H7 (cell line): ENCODE measurements at regions not wholly inside any gene's neighbourhood (a gene's known extent, or its start where the extent isn't known, plus 50 kb on each side); places are given as distances from the start of the nearest gene placed in this dataset.

Experiments
- DNase-seq: peaks from one replicate; pipeline ENCODE4 v3.0.0; 2012
- H3K27me3 ChIP-seq: 2 replicates; pipeline ENCODE4 v1.6.0; 2011; ENCODE audit warnings: mild to moderate bottlenecking, low read length; ENCODE audit not compliant: control insufficient read depth, insufficient read depth
- H3K36me3 ChIP-seq: replicated peaks from 2 replicates; pipeline ENCODE4 v1.5.1; 2011; ENCODE audit warnings: low read length; ENCODE audit not compliant: control insufficient read depth, insufficient read depth
- H3K4me3 ChIP-seq: 2 replicates; pipeline ENCODE4 v1.5.1; 2011; ENCODE audit warnings: low read depth, mild to moderate bottlenecking, control low read depth, low read length, moderate library complexity; ENCODE audit not compliant: insufficient read depth

DNA sequence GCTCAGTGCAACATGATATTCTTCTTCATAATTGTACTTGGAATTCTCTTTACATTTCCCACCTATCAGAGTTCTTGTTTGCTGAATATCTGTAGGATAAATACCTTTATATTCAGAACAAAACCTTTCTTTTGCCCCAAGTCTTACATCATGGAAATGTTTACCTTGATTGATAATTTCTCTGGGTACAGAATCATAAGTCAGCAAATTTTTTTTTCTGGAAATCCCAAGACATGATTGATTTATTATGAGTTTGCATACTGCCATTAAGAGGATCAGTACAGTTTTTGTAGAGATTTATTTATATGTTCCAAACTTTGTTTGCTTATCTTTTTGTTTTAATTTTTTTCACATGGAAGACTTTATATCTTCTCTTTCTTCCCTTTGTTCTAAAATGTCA lies 699.8 kb upstream of the KIF2B start:
- no peaks in the 10 kb centered on the region for H3K36me3 ChIP-seq
- DNase-seq: no peak
- no peak overlapping the region for H3K4me3 ChIP-seq
- H3K27me3 ChIP-seq: no peaks in the 10 kb centered on the region

DNA sequence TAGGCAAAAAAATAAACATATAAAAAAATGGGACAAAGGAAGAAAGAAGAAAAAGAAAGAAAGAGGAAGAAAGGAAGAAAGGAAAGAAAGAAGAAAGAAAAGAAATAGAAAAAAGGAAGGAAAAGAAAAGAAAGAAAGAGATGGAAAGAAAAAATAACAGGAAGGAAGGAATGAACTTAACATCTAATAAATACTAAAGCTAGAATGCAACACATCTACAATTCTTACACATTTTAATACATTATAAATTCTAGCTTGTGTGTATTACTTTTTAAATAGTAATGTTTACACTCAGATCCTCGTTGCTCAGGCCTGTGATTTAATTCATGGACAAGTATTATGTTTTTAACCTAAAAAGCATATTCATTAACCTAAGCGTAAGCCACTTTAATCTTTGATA lies 703.0 kb upstream of the KIF2B start:
- Histone ChIP-seq H3K4me3 (no peak overlapping the region), H3K27me3 (no peaks in the 10 kb centered on the region), H3K36me3 (no peaks in the 10 kb centered on the region)
- no peak for DNase-seq

DNA sequence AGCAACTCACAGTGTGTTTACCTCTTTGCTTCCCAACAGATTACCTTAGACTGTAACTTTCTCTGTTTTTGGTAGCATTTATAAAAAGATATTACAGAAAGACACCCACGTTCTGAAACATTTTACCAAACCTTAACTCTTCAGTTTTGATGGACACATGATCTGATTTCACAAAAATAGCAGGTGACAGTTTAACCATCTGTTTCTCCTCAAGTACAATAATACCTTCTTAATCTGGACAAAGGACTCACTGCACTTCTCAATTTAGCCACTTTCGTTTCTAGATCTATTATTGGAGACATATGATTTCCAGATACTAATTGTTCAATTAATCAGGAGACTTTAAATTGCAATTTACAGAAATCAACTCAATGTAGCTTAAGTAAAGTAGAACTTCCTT lies 703.8 kb upstream of the KIF2B start:
- Histone ChIP-seq H3K27me3 (no peaks in the 10 kb centered on the region), H3K4me3 (no peak overlapping the region), H3K36me3 (no peaks in the 10 kb centered on the region)
- DNase-seq: no peak

DNA sequence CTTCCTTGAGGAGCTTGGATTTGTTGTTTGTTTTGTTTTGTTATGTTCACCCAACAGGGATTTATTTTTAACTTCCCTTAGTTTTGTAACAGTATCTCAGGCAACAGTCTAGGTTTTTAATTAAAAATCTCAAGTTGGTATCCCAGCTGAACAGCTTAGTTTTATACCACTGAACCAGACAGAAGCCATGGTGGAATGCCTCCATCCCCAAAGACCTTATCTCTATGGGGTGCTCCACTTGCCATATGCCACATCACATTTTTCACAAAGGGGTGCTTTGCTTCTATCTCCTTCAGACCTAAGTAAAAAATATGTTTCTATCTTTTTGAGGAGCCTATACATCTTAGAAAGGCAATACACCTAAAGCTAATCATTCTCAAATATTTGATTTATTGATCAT lies 715.8 kb upstream of the KIF2B start:
- H3K27me3 ChIP-seq: no peaks in the 10 kb centered on the region
- H3K4me3 ChIP-seq: no peak overlapping the region
- no peaks in the 10 kb centered on the region for H3K36me3 ChIP-seq
- no peak for DNase-seq

DNA sequence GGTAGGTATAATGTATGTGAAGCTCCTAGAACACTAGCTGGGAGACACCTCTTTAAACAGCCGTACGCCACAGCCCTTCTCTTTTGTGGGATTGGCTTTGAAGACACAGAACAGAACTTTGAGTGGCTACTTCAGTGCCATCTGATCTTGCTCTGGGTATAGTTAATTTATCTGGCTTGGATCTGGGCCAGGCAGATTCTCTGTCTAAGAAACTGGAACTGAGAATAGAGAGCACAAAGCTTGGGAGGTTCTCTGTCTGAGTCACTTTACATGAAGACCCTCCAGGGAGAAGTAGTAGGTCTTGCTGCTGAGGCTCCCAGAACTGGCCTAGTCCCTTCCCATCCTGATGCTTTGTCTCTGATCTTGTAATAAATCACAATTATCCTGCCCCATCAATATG lies 721.0 kb upstream of the KIF2B start:
- no peak overlapping the region for H3K4me3 ChIP-seq
- DNase-seq: no peak
- H3K27me3 ChIP-seq: no peaks in the 10 kb centered on the region
- H3K36me3 ChIP-seq: no peaks in the 10 kb centered on the region

DNA sequence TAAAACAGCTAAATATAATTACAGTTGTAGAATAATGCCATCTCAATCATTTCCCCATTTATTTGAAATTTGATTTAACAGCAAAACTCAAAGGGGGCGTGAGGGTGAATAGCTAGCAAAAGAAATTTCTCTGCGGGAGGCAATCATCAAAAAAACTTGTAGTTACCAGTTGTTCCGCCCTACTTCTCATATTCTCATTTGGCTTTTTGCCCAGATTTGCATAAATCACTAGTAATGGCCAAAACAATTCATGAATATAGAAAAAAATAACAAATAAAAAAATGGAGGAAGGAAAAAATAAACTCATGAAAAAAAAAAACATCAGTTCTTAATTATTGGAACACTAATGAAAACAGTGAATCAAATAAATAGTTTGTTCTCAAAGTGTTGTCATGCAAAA lies 722.6 kb upstream of the KIF2B start:
- no peak for DNase-seq
- H3K4me3 ChIP-seq: no peak overlapping the region
- H3K36me3 ChIP-seq: no peaks in the 10 kb centered on the region
- no peaks in the 10 kb centered on the region for H3K27me3 ChIP-seq

DNA sequence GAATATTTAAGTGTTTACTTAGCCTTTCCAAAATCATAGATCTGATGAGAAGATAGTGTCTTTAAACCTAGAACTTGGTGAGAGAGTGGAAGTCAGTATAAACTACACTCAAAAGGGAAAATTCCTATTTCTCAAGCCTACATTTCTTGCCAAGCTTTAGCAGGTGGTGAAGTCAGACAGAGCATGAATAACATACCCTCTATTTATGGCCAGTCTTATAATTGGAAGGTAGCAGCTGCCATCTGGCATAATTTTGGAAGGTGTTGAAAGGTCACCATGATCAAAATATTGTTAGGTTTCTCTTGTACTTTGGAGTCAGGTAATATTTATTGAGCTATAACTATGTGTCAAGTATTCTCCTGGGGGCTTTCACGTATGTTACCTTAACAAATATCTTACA lies 729.3 kb upstream of the KIF2B start:
- no peak for DNase-seq

DNA sequence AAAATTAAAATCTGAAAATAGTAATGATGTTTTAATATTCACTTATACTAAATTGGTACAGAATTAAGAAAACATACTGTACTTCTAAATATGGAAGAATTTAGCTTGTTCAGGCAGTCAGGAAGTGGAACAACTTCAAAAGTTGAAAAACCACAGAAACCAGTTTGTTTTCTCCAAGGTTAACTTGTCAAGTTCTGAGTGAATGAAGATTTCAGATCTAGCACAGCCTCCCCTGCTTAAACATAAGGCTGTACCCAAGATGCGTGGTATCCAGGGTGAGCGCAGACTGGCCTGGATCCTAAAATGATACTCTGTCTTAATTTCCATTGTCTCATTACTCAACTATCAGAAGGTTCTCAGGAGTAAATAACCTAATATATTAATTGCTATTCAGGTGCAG lies 730.7 kb upstream of the KIF2B start:
- Histone ChIP-seq H3K36me3 (no peaks in the 10 kb centered on the region), H3K27me3 (no peaks in the 10 kb centered on the region), H3K4me3 (no peak overlapping the region)
- no peak for DNase-seq

More for the DNA sequence above, 729.3 kb upstream of the KIF2B start:
- Histone ChIP-seq H3K27me3 (no peaks in the 10 kb centered on the region), H3K4me3 (no peak overlapping the region), H3K36me3 (no peaks in the 10 kb centered on the region)

DNA sequence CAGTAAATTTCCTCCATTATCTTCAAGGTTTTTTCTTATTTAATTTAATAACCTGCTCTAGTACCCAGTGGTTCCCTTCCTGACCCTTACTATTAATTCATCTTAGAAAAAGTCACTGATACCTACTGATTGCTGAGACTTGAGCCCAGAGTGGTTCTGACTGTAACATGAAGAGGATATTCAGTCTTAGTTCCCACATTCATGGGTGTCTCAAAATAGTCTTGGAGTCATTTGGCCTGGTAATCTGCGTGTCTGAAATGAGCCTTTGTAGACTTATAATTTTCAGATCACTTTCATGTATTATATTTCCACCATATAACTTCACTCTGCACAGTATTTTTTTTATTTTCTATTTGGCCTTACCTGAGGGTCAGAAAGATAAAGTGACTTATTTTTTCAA lies 732.0 kb upstream of the KIF2B start:
- Histone ChIP-seq H3K27me3 (no peaks in the 10 kb centered on the region), H3K4me3 (no peak overlapping the region), H3K36me3 (no peaks in the 10 kb centered on the region)
- no peak for DNase-seq

DNA sequence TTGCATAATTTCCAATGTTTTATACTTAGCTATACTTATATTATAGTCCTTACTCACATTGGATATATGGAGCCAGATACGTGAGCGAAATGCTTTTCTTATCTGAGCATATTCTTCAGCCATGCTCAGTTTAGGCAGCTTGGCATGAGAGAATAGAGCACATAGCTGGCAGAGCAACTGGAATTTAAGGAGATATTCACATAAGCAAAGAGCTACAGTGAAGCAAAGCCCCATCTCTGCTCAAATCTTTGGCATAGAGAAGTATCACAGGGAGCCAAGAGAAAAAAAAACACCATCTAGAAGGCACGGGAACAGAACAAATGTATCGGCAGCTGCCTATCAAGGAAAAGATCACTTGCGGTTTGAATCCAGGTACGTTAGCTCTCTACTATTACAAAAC lies 734.2 kb upstream of the KIF2B start:
- no peak for DNase-seq
- Histone ChIP-seq H3K36me3 (no peaks in the 10 kb centered on the region), H3K4me3 (no peak overlapping the region), H3K27me3 (no peaks in the 10 kb centered on the region)

DNA sequence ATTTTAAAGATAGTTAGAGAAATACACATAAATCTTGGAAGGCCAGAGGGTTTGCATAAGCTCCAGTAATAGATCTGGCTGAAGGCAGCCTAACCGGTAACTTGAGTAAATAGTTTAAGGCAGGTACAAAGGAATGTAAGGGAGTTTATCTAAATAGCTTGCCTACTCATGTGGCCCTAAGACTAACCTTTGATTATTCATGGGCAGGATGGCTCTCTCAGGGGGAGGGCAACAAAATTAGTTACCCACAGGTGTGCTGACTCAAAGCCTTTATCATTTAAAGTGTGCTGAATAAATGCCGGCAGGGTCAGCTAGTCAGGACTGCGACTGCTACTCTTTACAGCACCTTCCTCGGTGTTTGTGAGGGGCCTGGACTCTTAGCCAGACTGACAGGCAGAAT lies 761.3 kb upstream of the KIF2B start:
- Histone ChIP-seq H3K4me3 (no peak overlapping the region), H3K36me3 (no peaks in the 10 kb centered on the region), H3K27me3 (no peaks in the 10 kb centered on the region)
- DNase-seq: peak; percentile 8

DNA sequence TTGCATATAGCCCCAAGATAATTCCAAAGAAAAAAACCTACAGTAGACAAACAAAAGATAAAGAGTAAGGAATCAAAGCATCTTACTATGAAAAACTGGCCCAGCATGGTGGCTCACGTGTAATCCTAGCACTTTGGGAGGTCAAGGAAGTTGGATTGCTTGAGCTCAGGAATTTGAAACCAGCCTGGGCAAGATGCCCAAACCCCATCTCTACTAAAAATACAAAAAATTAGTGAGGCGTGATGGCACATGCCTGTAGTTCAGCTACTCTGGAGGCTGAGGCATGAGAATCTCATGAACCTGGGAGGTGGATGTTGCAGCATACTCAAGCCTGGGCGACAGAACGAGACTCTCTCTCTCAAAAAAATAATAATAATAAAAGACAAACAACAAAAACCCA lies 764.7 kb upstream of the KIF2B start:
- Histone ChIP-seq H3K4me3 (no peak overlapping the region), H3K27me3 (no peaks in the 10 kb centered on the region), H3K36me3 (no peaks in the 10 kb centered on the region)
- DNase-seq: no peak

DNA sequence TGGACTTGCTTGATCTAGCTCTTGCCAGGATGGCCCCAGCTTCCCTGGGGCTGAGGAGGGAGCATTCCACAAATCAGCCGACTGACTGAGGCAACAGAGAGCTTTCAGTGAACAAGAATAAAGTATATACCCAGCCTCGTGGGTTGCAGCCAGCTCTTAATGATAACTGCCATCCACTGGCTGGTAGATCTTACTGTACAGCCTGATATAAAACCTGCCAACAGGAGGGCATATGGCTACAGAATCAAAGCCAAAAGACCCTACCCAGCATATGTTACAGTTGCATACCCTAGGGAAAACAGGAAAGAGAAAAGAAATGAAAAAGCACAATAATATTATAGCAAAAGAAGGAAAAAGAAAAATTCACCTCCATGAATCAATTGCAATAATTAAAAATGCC lies 775.9 kb upstream of the KIF2B start:
- no peaks in the 10 kb centered on the region for H3K27me3 ChIP-seq
- H3K4me3 ChIP-seq: no peak overlapping the region

DNA sequence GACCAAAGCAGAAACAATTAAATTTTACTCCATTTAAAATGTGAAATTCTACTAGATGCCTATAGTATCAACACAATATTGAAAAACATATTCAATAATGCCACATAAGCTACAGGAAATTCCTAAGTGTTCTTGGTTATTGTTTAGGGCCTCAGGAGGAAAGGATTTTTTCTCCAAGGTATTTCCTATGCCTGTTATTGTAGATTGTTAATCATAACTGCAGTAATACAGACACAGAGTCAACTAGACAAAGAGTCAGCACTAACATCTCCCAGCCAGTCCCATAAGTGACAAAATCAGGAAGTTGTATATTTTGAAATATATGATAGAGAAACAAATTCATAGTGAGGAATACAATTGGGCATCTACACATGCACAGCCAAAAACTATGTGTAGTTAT lies 782.7 kb upstream of the KIF2B start:
- H3K27me3 ChIP-seq: no peaks in the 10 kb centered on the region
- no peak for DNase-seq
- H3K36me3 ChIP-seq: no peaks in the 10 kb centered on the region
- no peak overlapping the region for H3K4me3 ChIP-seq

More for the DNA sequence above, 775.9 kb upstream of the KIF2B start:
- no peak for DNase-seq
- no peaks in the 10 kb centered on the region for H3K36me3 ChIP-seq

DNA sequence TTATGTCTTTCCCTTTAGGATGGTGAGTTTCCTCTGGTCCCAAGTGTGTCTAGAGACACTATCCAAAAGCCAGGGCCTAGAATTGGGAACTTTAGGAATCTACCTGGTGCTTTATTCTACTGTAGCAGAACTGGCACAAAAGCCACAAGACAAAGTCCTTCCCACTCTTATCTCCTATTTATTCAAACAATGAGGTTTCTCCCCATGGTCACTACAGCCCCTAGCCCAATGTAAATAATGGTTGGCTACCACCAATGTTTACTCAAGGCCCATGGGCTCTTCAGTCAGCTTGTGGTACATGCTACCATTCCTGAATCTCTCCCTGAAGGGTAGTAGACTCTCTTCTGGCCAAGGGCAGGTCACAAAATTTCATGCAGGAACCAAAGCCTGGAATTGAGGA lies 789.4 kb upstream of the KIF2B start:
- Histone ChIP-seq H3K27me3 (no peaks in the 10 kb centered on the region), H3K36me3 (no peaks in the 10 kb centered on the region), H3K4me3 (no peak overlapping the region)
- no peak for DNase-seq

DNA sequence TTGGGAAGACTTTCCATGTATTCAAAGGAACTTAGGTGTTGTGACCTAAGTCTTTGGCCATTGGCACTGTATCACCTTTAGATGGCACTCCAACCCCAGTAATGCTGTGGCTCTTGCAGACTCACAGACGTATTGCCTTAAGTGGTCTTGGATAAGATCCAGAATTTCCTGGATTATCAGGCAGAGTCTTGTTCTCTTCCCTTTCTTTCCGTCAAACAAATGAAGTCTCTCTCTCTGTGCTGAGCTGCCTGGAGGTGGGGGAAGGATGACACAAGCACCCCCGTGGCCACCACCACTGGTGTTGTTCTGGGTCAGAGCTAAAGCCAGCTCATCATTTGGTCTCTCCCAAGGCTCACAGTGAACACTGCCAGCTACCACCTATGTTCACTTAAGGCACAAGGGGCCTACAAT lies 789.9 kb upstream of the KIF2B start:
- peak; percentile 5 for DNase-seq
- Histone ChIP-seq H3K27me3 (no peaks in the 10 kb centered on the region), H3K36me3 (no peaks in the 10 kb centered on the region), H3K4me3 (no peak overlapping the region)
